GM18502 (cell line): ENCODE measurements at regions not wholly inside any gene's neighbourhood (a gene's known extent, or its start where the extent isn't known, plus 50 kb on each side); places are given as distances from the start of the nearest gene placed in this dataset.
"Not testable (repeated sequence)": the region's sequence is repeated elsewhere in the genome, so short reads cannot be mapped to it uniquely, and the experiment has no call there.

ENCODE experiments used
- ATAC-seq: cut with Tn5 transposase; IDR thresholded peaks from one replicate; pipeline ENCODE4 v1.9.1; 2021; ENCODE audit warnings: mild to moderate bottlenecking; ENCODE audit not compliant: unreplicated experiment, poor library complexity

DNA sequence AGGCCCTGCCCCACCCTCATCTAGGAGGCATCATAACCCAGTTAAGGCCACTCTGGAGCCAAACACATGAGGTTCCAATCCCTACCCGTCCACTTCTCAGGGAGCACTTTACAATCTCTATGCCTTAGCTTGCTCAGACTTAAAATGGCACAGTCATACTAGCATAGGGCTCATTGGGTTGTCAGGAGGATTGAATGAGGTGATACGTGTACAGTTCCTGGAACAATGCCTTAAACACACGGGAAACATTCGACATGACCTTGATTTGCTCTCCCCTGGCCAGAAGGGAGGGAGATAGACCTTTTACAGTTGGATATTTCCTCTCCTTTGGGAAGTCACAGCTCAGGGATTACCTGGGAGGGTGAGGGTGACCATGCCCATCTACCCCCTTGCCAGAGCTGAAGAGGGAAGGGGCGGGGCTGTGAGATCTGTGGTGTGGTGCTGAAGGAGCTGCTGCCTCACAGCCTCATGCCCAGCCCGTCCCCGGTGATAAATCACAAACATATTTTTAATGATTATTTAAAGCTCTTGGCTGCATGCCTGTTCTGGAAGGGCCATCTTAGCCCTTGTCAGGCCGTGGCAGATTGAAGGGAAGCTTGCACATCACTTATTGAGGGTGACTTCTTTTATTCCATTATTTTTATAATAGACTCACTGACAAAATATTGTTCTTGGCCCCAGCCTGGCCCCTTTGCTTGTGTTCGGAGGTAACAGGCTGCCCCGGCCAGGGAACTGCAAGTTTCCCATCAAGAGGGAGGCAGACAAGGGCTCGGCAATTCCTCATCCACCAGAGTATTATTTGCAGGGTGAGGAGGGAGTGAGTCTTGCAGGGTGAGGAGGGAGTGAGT is 83.4 kb downstream of the FOXD2 start:
- no peak for ATAC-seq

GRCh38 chr1:47522935-47523834 is 85.3 kb downstream of the FOXD2 start:
- no peak for ATAC-seq

DNA sequence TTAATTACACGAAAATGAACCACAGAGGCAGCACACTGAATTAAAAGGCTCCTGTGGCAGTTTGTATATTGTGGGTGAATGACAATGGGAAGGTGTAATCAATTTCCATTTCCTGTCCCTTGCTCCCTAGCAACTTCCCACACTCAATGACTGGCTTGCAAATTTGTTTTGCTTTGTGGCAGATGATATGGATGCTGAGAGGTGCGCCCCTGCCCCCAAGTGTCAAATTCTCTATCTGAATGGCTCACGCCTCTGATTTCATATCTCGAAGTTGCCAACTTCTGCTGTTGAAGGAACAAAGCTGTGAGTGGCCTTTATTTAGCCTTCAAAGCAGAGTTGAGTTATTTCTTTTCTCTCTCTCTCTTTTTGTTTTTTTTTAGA is 86.0 kb downstream of the FOXD2 start:
- no peak for ATAC-seq

- no peak for ATAC-seq
These were observed 86.4 kb downstream of the FOXD2 start for GRCh38 chr1:47524272-47524671.

- no peak for ATAC-seq
These were observed 89.9 kb downstream of the FOXD2 start for GRCh38 chr1:47527653-47528272.

GRCh38 chr1:47529520-47530098 is 91.8 kb downstream of the FOXD2 start:
- ATAC-seq, result no peak

DNA sequence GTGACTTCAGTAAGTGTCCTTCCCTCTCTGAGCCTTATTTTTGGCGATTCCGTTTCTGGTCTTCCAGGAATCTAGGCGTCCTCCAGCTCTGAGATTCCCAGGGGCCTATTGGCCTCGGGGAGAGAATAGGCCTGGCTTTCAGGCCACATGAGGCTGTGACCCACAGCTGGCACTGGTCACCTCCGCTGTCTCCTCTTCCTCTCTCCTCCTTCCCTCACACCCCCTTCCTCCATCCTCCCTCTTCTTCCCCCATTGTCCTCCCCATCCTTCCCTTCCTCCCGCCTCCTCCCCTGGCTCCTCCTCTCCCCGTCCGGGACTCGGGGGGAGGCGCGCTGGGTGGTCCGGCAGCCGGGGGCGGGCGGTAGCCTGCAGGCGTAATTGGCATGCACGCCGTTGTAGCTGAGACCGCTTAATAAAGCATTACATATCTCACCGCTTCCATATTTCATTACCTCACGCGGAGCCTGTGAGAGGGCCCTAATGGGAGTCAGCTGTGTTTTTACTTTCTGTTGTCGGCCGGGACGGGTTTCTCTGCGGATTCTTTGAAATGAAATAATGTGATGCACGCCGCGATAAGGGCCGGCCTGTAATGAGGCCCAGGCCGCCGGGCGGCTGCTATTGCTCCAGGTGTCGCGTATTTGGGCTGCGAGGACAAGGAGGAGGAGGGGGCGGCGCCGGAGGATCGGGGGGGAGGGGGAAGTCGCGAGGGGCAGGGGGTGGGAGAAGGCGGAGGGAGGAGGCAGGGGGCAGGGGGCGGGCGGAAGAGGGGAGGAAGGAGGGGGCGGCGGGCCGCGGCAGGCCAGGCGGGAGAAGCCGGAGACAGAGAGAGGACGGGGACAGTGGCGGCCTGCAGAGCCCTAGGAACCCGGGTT is 95.3 kb downstream of the FOXD2 start:
- no peak for ATAC-seq

- ATAC-seq, result no peak
These were observed 96.0 kb downstream of the FOXD2 start for GRCh38 chr1:47533793-47534328.

DNA sequence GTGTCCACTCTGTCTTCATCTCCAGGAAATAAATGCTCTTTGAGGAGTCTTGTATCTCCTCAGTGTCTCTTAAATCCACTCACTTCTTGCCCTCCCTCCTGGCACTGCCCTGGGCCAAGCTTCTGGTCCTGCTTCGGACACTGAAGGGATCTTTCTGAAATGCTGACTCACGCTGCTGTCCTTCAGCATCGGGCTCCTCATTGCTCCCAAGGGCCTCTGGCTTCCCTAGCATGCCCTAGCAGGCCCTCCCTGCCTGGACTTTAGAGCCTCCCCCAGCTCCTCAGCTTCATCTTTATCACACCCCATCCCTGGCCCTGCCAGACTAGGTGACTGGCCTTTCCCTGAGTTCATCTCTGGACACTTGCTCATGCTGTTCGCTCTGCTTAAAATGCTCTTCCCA is 96.6 kb downstream of the FOXD2 start:
- no peak for ATAC-seq

DNA sequence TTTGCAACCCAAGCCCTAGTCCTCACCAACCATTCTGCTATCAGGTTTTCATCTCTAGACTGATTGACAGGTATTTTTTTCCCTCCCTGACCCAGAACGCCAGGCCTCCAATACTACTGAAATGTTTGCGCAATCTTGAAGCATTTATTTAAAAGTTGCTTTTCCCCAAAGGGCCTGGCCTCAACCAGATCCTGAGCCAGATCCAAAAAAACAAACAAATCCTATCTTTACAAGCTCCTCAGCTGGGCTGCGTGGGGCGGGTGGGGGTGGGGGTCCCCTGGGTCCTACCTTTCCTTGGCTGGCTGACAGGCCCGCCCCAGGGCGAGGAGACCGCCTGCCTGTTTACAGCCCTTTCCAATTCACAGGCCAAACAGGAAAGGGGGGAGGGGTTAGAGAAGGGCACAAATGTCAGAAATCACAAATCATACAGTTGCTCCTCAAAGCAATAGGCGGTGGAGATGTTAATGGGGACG is 98.8 kb downstream of the FOXD2 start:
- ATAC-seq, result no peak

GRCh38 chr1:47537268-47537667 is 99.4 kb downstream of the FOXD2 start:
- no peak for ATAC-seq

DNA sequence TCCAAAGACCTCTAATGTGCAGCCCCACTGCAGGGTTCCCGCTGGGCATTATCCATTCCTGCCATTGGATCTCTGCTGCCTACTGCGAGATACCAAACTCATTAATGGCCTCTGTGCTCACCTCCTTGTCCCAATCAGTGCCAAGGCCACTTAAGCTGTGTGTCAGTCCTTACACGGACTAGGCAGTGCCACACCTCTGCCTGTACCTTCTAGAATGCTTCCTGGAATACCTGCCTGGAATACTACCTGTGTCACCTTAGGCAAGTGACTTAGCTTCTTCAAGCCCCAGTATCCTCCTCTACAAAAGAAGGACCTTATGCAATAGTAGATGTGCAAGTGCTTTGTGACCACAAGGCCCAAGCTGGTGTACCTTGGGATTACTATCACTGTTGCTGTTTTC is 100.1 kb downstream of the FOXD2 start:
- ATAC-seq, result no peak

DNA sequence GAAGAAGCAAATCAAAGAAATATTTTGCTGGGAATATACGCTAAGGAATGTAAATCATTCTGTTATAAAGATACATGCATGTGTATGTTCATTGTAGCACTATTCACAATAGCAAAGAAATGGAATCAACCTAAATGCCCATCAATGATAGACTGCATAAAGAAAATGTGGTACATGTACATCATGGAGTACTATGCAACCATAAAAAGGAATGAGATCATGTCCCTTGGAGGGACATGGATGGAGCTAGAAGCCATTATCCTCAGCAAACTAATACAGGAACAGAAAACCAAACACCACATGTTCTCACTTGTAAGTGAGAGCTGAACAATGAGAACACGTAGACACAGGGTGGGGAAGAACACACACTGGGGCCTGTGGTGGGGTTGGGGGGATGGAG is 100.7 kb downstream of the FOXD2 start:
- not testable (repeated sequence) for ATAC-seq

DNA sequence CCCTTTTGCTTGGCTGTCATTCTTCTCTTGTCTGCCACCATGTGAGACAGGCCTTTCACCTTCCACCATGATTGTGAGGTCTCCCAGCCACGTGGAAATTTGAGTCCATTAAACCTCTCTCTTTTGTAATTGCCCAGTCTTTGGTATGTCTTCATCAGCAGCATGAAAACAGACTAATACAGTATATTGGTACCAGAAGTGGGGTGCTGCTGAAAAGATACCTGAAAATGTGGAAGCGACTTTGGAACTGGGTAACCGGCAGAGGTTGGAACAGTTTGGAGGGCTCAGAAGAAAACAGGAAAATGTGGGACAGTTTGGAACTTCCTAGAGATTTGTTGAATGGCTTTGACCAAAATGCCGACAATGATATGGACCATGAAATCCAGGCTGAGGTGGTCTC is 103.9 kb downstream of the FOXD2 start:
- ATAC-seq, result not testable (repeated sequence)

- ATAC-seq, result not testable (repeated sequence)
These were observed 105.2 kb downstream of the FOXD2 start for GRCh38 chr1:47543089-47543488.

- ATAC-seq, result no peak
These were observed 108.2 kb downstream of the FOXD2 start for GRCh38 chr1:47545912-47546483.

GRCh38 chr1:47547753-47548573 is 110.1 kb downstream of the FOXD2 start:
- no peak for ATAC-seq

GRCh38 chr1:47548637-47549036 is 110.8 kb downstream of the FOXD2 start:
- no peak for ATAC-seq
